HG03060 (cell line): ENCODE measurements at regions not wholly inside any gene's neighbourhood (a gene's known extent, or its start where the extent isn't known, plus 50 kb on each side); places are given as distances from the start of the nearest gene placed in this dataset.
"Not testable (repeated sequence)": the region's sequence is repeated elsewhere in the genome, so short reads cannot be mapped to it uniquely, and the experiment has no call there.

Experiments
- ATAC-seq: cut with Tn5 transposase; IDR thresholded peaks from one replicate; pipeline ENCODE4 v1.9.1; 2021; ENCODE audit warnings: low read depth, moderate number of reproducible peaks; ENCODE audit not compliant: unreplicated experiment

DNA sequence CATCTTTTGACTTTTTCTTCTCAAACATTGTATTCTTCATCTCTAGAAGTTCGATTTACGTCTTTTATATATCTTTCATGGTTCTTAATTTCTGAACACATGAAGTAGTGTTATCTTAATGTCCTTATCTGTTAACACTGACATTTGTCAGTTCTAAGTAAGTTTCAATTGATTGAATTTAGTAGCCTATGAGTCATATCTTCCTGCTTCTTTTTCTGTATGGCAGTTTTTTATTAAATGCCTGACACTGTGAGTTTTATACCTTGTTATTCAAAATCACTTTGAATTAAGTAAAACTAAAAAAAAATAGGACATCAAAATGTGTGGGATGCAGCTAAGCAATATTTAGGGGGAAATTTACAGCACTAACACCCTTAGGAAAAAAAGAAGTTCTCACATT lies 707.0 kb upstream of the ACO1 start:
- no peak for ATAC-seq

DNA sequence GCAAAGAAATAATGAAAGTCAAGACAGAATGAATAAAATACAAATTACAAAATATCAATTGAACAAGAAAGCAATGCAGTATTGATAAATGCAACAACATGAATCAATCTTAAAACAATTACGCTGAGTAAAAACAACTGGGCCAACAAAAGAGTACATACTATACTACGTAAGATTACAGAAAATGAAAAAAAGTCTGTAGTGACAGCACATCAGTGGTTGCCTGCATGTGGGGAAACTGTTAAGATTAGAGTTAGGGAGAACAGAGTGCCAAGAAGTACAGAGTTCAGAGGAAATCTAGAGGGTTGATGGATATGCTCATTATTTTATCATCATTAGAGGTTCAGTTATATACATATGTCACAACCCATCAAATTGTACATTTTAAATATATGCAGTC lies 706.6 kb upstream of the ACO1 start:
- ATAC-seq = no peak

DNA sequence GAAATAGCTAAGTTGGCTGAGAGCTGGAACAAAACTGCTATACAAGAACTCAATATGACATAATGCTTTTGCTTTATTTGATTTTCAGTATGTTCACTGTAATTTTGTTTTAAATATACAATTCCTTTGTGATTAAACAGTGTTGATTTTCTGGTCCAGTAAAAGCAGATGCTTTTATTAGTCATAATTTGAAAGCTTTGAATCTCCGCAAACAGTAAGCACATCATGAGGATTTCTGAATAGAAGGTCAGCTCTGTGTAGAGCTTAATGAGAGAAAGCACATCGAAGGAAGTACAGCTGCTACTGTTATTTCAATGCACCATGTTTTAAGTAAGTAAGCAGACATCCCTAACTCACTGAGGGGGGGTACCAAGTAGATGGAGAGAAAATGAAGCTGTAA lies 701.3 kb upstream of the ACO1 start:
- ATAC-seq = no peak

DNA sequence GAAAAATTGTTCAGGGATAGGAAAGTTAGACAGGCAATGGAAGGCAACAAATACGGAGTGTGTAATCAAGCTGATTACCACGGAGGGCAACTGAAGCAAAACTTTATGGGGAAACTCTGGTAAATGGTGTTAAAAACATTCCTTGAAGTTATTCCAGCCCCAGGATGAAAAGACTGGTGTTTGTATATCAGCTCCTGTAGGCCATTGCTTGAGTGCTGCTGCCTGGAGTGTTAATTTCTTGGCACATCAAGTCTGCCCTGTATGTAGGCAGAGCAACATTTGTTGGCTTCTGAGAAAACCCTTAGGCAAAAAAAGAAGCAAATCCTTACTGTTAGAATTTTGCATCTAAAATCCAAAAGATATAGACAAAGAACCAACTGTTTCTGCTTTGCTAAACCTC lies 686.5 kb upstream of the ACO1 start:
- no peak for ATAC-seq

DNA sequence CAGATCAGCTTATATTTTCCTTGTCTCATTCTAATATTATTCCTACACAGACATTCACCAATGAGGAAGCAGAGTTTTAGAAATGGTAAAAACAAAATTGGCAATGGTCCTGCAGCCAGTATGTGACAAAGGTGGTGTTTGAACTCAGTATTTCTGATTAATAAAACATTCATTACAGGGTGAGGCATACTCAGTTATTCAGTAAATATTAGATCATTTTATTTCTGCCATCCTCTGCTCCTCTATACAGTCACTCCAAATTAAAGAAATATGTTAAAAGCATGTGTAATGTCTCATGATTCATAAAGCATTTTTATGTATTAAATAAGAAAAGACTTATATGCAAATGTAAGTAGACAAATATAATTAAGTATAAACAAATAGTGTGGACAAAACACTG lies 684.6 kb upstream of the ACO1 start:
- ATAC-seq = no peak

DNA sequence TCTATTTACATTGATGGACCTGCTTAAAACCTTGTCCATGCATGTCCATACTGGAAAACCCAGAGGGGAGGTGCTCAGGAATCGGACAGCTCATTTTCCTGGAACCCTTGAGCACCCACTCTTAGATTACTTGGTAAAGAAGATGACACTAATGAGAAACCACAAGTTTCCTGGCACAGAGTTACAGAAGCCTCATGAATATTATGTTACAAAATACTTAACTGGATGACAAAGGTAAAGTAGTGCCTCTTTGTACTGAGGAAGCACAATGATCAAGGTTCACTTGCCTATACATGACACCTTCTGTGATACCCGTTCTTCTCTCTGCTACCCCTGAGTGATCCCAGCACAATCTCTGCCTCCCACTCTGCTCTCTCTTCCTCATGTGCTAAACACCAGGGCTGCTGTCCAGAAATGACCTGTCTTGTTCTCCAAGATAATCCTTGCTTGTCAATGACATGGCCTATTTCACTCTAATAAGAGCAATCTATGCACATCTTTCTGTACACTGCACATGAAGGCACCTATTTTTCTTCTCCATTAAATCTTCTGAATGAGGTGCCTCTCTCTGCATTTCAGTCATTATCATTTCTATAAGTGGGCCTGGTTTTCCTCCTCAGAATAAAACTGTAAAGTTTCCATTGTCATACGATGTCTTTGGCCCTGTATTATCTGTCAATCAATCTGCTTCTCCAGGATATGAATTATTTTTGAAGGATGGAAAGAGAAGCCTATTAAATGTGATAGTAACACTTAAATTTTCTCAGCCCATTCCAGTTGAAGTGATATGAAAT lies 684.0 kb upstream of the ACO1 start:
- no peak for ATAC-seq

DNA sequence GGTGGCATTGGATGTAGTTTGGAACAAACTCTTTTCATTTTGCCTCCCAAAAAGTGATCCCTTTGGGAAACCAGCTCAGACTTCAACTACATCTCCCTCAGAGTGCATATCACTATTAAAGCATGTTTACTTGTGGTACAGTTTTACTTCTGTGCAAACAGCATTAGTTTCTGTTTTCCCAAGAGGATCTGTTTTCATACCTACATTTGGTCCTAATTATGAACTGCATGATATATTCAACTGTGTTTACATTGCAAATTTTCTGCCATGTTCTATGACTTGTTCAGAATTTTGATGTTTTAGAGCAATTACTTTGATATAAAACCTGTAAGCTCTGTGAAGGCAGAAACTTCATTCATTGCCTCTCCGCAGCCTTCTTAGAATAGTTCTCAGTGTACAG lies 681.5 kb upstream of the ACO1 start:
- ATAC-seq = no peak

DNA sequence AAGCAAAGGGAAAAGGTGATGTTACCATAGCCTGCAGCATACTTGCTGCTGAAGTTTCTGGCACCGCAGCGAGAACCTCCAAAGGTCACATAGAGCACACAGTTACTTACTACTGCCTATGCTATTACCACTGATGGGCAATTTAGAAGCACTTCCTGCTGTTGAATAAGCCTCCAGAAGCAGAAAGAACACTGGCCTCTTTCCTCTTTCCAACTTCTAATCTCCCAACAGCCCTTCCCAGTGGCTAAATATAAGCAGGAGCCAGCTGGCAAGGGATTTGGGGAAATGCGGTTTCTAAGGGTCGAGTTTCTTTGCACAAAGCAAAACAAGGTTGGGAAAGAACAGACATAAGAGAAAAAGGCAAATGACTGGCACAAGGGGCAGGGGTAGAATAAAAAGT lies 669.2 kb upstream of the ACO1 start:
- no peak for ATAC-seq

DNA sequence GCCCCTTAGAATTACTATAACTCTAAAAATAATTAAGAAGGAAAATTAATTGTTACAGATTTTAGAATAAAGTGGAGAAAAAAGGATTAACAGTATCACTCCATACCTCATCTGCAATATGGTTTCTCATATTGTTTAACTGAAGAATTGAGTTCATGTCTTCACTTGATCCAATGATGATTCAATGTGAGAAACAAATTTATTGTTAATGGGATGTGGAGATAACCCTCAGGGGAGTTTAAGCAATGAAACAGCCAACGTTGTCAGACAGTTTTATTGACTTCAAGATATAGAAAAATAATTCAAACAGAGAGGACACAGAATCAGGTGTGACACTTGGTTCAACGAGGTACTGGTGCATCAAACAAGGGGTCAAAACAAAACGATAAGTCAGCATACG lies 665.2 kb upstream of the ACO1 start:
- ATAC-seq = no peak

DNA sequence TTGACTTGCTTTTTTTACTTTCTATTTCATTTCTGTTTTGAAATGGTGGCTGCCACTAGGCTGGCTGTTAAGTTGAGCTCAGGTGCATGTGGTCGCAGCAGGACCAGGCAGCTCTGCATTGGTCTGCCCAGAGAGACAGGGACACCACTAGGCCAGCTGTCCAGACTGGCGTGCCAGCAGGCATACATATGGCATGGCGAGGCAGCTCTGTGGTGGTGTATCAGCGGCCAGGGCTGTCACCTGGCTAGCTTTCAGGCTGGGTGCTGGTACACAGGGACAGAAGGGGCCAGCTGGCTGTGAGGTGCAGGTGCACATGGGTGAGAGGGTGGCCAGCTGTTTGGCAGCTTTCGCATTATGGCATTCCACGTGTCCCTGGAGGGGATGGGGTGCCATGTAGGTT lies 654.0 kb upstream of the ACO1 start:
- no peak for ATAC-seq

DNA sequence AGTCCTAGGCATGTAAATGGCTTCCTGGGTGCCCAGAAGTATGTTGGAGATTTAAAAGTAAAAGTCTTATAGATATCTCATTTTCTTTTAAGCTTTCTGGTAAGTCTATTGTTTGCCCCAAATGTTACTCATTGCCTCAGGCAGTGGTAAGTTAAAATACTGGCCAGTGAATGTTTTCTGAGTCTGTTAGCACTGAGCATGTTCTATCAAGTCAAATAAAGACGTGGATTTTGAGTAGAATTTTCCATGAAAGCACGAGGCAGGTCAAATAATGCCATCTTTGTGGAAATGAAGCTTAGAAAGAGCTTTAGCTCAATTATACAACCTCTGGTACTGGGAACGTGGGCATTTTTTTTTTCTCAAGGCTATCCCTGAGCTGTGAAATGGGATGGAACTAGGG lies 651.3 kb upstream of the ACO1 start:
- no peak for ATAC-seq

DNA sequence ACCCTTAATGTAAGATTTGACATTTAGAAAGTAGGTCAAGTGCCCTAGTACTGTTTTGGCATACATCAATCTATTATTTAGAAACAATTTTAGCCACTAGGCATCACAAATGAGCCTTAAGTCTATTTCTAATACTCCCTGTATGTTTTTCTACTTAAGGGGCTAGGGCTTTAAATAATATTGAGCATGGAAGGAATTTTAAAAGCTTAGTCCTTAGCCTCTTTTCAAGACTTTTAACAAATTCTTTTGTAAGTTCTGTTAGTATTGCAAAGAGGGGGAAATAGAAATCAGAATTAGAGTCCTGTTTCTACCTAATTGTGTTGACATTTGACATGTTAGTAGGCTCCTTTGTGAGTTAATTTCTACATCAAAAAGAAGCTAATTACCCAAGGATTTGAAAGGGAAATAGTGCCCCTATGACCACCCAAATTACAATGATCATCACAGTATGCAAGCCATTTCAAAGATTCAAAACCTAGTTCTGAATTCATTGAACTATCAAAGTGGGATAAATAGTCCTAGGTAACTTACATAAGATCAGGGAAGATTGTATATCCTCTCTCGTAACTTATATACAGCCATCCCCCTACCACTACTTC lies 647.8 kb upstream of the ACO1 start:
- no peak for ATAC-seq

DNA sequence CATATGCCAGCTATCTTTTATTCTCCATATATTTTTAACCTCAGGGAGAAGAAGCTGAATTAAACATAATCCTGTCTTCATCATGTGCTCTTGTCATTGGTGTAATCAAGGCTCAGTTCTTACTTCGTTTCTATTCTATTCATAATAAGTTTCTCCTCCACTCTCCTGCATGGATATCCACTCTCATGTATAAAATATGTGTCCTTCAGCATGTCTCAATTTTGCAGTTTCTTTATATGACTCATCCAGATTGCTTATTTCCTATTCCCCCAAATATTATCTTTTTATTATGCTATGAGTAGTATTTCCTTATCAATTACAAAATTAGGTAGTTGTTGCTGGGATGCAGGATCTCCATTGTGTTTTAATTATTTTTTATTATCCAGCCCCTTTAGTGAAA lies 643.7 kb upstream of the ACO1 start:
- no peak for ATAC-seq

DNA sequence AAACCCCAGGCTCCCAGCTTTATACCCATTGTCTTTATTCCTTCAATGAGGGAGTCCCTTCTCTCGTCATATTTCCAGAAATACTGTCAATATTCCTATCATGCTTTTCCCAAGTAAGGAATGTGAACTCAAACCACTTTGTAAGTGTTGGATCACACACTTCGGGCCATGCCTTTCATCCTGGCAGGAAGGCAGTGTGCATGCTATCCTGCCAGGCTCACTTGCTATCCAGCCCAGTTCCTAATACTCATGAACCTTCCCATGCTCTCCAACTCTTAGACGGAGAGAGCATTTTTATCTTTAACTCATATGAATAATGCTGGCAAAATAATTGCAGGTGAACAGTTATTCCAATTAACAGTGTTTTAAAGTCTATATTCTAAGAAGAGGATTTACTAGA lies 639.9 kb upstream of the ACO1 start:
- ATAC-seq = no peak

DNA sequence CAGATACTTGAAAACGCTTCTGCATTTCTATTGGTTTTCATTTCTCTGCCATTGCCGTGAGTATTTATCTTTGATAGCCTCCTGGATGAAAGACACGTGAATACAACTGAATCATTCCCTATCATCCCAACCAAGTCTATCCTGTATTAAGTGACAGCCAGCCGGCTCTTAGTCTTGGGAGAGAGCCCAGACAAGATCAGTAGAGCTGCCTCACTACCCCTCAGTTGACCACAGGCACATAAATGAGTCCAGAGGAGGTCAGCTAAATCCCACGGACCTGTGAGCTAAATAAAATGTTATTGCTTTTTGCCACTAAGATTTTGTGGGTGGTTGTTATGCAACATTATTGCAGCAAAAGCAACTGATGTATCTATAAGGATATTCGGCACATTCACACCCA lies 639.0 kb upstream of the ACO1 start:
- ATAC-seq = no peak

DNA sequence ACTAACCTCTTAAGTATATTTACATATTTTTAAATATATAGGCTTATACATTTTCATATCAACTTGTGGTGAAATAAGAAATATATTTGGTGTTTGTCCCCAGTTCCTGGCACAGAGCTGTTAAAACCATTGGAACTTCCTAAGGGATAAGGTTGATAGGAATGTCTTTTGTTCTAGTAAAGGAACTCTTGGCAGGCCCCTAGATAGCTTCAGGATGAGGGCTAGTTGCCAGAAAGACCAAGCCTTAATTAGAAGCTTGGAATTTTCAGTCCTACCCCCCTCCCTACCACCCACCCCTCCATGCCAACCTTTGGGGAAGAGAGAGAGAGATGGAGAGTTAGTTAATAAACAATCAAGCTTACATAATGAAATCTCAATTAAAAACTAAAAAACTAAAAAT lies 638.6 kb upstream of the ACO1 start:
- ATAC-seq = no peak

DNA sequence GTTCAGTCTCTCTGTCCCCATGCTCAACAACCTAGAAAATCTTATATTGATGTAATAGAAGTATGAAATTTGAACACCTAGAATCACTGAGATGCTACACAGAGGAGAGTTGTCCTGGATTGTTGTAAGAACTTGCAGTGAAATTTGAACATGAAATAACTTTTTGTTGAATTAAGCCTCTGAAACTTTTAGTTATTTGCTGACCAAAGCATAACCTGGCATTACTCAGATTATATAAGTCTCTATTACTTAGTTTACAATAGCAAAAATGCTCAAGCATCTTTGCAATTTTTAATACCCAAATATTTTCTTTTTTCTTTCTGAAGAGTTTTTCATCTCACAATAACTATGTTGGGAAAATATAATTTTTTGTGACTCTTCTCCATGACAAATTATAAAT lies 630.7 kb upstream of the ACO1 start:
- ATAC-seq = no peak

DNA sequence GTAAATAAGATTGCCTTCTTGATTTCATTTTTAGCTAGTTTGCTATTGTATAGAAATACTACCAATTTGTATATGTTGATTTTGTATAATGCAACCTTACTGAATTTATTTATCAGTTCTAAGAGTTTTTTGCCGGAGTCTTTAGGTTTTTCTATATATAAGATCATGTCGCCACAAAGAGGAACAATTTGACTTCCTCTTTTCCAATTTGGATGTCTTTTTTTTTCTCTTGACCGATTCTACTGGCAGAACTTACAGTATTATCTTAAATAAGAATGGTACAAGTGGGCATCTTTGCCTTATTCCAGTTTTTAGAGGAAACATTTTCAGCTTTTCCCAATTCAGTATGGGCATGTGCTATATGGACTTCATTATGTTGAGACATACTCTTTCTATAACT lies 624.7 kb upstream of the ACO1 start:
- no peak for ATAC-seq

DNA sequence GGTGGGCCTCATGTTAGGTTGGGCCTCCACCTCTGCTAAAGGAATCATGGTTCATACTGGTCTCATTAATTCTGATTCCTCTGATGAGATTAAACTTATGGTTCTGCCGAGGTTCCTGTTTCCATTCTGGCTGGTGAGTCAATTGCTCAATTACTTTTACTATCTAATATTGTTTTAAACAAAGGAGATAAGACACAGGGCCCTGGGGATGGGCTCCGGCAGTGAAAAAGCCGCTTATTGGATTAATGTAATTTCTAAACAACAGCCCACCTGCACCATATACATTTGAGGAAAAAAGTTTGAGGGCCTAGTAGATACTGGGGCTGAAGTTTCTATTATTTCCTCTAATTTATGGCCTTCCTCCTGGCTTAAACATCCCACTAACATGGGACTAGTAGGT lies 610.4 kb upstream of the ACO1 start:
- not testable (repeated sequence) for ATAC-seq

DNA sequence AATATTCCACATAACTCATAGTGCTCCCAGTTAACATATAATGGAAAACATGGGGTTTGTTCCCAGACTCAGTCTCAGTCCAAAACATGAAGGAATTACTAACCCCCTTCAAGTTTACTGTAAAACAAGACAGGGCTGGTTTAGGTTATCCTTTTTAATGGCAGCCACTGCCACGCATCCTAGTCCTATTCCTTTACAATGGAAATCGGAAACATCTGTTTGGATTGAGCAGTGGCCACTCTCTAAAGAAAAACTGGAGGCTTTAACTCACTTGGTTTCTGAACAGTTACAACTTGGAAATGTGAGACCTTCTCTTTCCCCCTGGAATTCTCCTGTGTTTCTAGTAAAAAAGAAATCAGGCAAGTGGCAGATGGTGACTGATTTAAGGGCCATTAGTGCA lies 609.9 kb upstream of the ACO1 start:
- no peak for ATAC-seq

DNA sequence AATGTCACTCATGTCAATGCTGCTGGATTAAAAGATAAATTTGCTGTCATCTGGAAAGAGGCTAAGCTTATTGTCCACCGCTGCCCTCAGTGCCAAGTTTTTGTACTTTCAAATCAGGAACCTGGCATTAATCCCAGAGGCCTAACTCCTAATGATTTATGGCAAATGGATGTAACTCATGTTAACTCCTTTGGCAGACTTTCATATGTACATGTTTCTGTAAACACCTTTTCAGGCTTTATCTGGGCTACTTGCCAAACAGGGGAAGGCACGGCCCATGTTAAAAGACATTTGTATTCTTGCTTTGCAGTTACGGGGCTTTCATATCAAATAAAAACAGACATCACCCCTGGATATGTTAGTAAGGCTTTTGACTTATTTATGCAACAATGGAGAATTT lies 608.0 kb upstream of the ACO1 start:
- ATAC-seq = no peak

DNA sequence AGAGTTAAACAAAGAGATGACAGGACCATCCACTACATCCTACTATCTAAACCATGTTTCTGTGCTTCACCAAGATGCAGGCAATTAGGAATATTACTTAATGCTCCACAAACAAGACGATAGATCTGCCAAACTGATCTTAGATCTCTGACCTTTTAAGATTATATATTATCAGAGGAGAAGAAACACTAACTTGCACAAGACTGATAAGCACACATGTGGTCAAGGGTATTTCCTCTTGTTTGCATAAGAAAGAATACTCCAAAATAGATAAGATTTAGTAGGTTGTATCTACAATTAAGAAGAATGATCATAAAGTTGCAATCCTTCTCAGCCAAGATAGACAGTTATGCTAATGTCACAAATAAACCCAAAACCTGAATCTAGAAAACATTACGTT lies 601.0 kb upstream of the ACO1 start:
- ATAC-seq = no peak

DNA sequence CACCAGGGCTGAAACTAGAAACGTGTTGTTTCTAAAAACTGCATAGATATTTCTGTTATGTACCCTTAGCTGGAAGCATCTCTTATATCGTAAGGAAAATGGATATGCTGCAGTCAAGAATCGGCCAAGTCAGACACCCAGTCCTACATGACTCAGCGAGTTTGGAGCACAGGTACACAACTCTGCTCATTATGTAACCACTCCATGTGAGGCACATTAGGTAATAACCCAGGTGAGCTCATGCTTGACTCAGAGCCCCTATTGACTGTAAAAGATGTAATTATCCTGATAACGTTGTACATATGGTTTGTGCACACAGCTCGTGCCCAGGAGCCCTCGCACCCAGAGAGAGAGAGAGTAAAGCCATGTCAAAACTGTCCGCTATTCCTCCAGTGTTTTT lies 593.7 kb upstream of the ACO1 start:
- ATAC-seq = no peak
